Lower lobe of right lung (tissue), 2 donors: ENCODE measurements at regions not wholly inside any gene's neighbourhood (a gene's known extent, or its start where the extent isn't known, plus 50 kb on each side); places are given as distances from the start of the nearest gene placed in this dataset.

Experiments
- ATAC-seq, 2 donors: fragments of 200-7000 bp; cut with Tn5 transposase; one replicate each; pipeline ENCODE4 v1.9.1; 2020 to 2022; ENCODE audit warnings: mild to moderate bottlenecking in 2 of 2, moderate library complexity in 2 of 2
- DNase-seq: peaks from one replicate; pipeline ENCODE4 v3.0.0-alpha.2; 2020
- H3K27ac ChIP-seq: fragments of 200-600 bp; one replicate; pipeline ENCODE4 v1.8.0; 2022
- H3K27me3 ChIP-seq: fragments of 200-600 bp; one replicate; pipeline ENCODE4 v1.8.0; 2022; ENCODE audit warnings: low read depth
- H3K36me3 ChIP-seq: fragments of 200-600 bp; one replicate; pipeline ENCODE4 v1.8.0; 2022; ENCODE audit warnings: mild to moderate bottlenecking
- H3K4me1 ChIP-seq: fragments of 200-600 bp; one replicate; pipeline ENCODE4 v1.8.0; 2022
- H3K4me3 ChIP-seq: fragments of 200-600 bp; one replicate; pipeline ENCODE4 v1.8.0; 2022; ENCODE audit warnings: mild to moderate bottlenecking
- H3K9me3 ChIP-seq: fragments of 200-600 bp; one replicate; pipeline ENCODE4 v1.8.0; 2022
- CTCF ChIP-seq: fragments of 200-600 bp; IDR thresholded peaks from one replicate; pipeline ENCODE4 v1.8.0; 2022; ENCODE audit warnings: antibody characterized with exemption, mild to moderate bottlenecking
- intact Hi-C: fragments of 100-400 bp; cut with DNase I; formaldehyde crosslinking; loops from one replicate; pipeline ENCODE4 v1.11.0; 2022
- donor health status: DM: no; HTN: yes; CAD: no; lungs with severe emphysema.

- Histone ChIP-seq H3K27me3 (no peaks in the 10 kb centered on the region), H3K36me3 (no peaks in the 10 kb centered on the region), H3K27ac (no peak overlapping the region), H3K9me3 (no peaks in the 10 kb centered on the region), H3K4me3 (no peak overlapping the region), H3K4me1 (no peaks in the 10 kb centered on the region)
- intact Hi-C loops, result no loop called here
- no peak for TF ChIP-seq CTCF
- ATAC-seq, result no peak
- no peak for DNase-seq
These were observed 167.1 kb upstream of the ZMIZ1 start for GRCh38 chr10:78901694-78902093.

- ATAC-seq (no peak), DNase-seq (no peak)
- no peak for TF ChIP-seq CTCF
- H3K4me1 ChIP-seq, result no peaks in the 10 kb centered on the region
- H3K4me3 ChIP-seq, result no peak overlapping the region
- intact Hi-C loops, result no loop called here
- H3K27me3 ChIP-seq, result no peaks in the 10 kb centered on the region
- no peak overlapping the region for H3K27ac ChIP-seq
- H3K36me3 ChIP-seq, result no peaks in the 10 kb centered on the region
- no peaks in the 10 kb centered on the region for H3K9me3 ChIP-seq
These were observed 166.0 kb upstream of the ZMIZ1 start for GRCh38 chr10:78902815-78903214.

- ATAC-seq (no peak), DNase-seq (no peak)
- intact Hi-C loops, result no loop called here
These were observed 165.3 kb upstream of the ZMIZ1 start for GRCh38 chr10:78903341-78903940.

GRCh38 chr10:78904196-78904595 lies 164.6 kb upstream of the ZMIZ1 start:
- Histone ChIP-seq H3K27me3 (no peaks in the 10 kb centered on the region), H3K4me1 (no peaks in the 10 kb centered on the region), H3K9me3 (no peaks in the 10 kb centered on the region), H3K27ac (no peak overlapping the region), H3K4me3 (no peak overlapping the region), H3K36me3 (no peaks in the 10 kb centered on the region)
- intact Hi-C loops, result no loop called here
- ATAC-seq (no peak), DNase-seq (no peak)
- no peak for TF ChIP-seq CTCF

More at GRCh38 chr10:78903341-78903940, 165.3 kb upstream of the ZMIZ1 start:
- H3K27me3 ChIP-seq, result no peaks in the 10 kb centered on the region
- H3K9me3 ChIP-seq, result no peaks in the 10 kb centered on the region
- no peaks in the 10 kb centered on the region for H3K36me3 ChIP-seq
- no peak overlapping the region for H3K27ac ChIP-seq
- TF ChIP-seq CTCF, result no peak
- H3K4me3 ChIP-seq, result no peak overlapping the region
- no peaks in the 10 kb centered on the region for H3K4me1 ChIP-seq

- intact Hi-C loops, result no loop called here
- Histone ChIP-seq H3K4me3 (no peak overlapping the region), H3K27me3 (no peaks in the 10 kb centered on the region), H3K27ac (no peak overlapping the region), H3K4me1 (no peaks in the 10 kb centered on the region), H3K36me3 (no peaks in the 10 kb centered on the region), H3K9me3 (no peaks in the 10 kb centered on the region)
- DNase-seq, result no peak
- no peak for ATAC-seq
- TF ChIP-seq CTCF, result no peak
These were observed 163.5 kb upstream of the ZMIZ1 start for GRCh38 chr10:78905015-78905956.
